Naive thymus-derived CD8-positive, alpha-beta T cell (primary cell): ENCODE measurements at regions not wholly inside any gene's neighbourhood (a gene's known extent, or its start where the extent isn't known, plus 50 kb on each side); places are given as distances from the start of the nearest gene placed in this dataset.
"Not testable (repeated sequence)": the region's sequence is repeated elsewhere in the genome, so short reads cannot be mapped to it uniquely, and the experiment has no call there.

ENCODE experiments used
- ATAC-seq, 2 donors: fragments of 150-1000 bp; cut with Tn5 transposase in 1 of 2; sonication (Bioruptor Pico), chemical (Tn5 transposase) in 1 of 2; 1 replicate in 1 of 2; 2 replicates in 1 of 2; pipeline ENCODE4 v1.10.0; 2021; ENCODE audit warnings: mild to moderate bottlenecking in 2 of 2, moderate library complexity in 2 of 2
- POLR2A ChIA-PET: fragments of 350-600 bp; sonication (Branson Sonifier 250); formaldehyde crosslinking; loops from one replicate; lab custom pipeline; 2021; ENCODE audit warnings: antibody characterized with exemption; lab: Charles Lee
- DNase-seq, 10 donors: peaks; one replicate each; pipeline versions ENCODE4 v3.0.0 to v3.0.0-alpha.2; 2020 to 2022
- H3K27ac Mint-ChIP-seq, 10 donors: one replicate each; pipeline ENCODE4 v1.8.0; 2020 to 2022; ENCODE audit warnings: mild to moderate bottlenecking in 10 of 10, mixed read lengths in 10 of 10, moderate library complexity in 4 of 10, inconsistent platforms in 1 of 10
- H3K27me3 Mint-ChIP-seq, 5 donors: one replicate each; pipeline ENCODE4 v1.8.0; 2021 to 2022; ENCODE audit warnings: mixed read lengths in 5 of 5
- H3K36me3 Mint-ChIP-seq, 3 donors: one replicate each; pipeline ENCODE4 v1.8.0; 2020 to 2022; ENCODE audit warnings: mixed read lengths in 3 of 3, mild to moderate bottlenecking in 2 of 3, inconsistent platforms in 1 of 3
- H3K4me1 Mint-ChIP-seq, 4 donors: one replicate each; pipeline ENCODE4 v1.8.0; 2021 to 2022; ENCODE audit warnings: mixed read lengths in 4 of 4
- H3K4me3 Mint-ChIP-seq, 10 donors: one replicate each; pipeline ENCODE4 v1.8.0; 2020 to 2022; ENCODE audit warnings: mild to moderate bottlenecking in 10 of 10, mixed read lengths in 10 of 10, moderate library complexity in 6 of 10, inconsistent platforms in 1 of 10
- H3K9me3 Mint-ChIP-seq, 9 donors: one replicate each; pipeline ENCODE4 v1.8.0; 2020 to 2022; ENCODE audit warnings: mixed read lengths in 9 of 9, mild to moderate bottlenecking in 3 of 9, inconsistent platforms in 1 of 9, moderate library complexity in 1 of 9

GRCh38 chr2:17160594-17160993 is 357.6 kb downstream of the RAD51AP2 start:
- no peaks in the 10 kb centered on the region for H3K36me3 Mint-ChIP-seq
- H3K4me1 Mint-ChIP-seq, result no peaks in the 10 kb centered on the region
- POLR2A ChIA-PET, result no interaction called here
- peaks cover 0 to 6% (median 0%) of the 10 kb centered on the region in 9 donors for H3K9me3 Mint-ChIP-seq
- no peak overlapping the region for H3K27ac Mint-ChIP-seq
- no peaks in the 10 kb centered on the region for H3K27me3 Mint-ChIP-seq
- H3K4me3 Mint-ChIP-seq, result no peak overlapping the region
- ATAC-seq, result no peak
- DNase-seq, result no peak

GRCh38 chr2:17156086-17156485 is 362.2 kb downstream of the RAD51AP2 start:
- POLR2A ChIA-PET, result no interaction called here
- Mint-ChIP-seq H3K27me3 (no peaks in the 10 kb centered on the region), H3K4me1 (no peaks in the 10 kb centered on the region), H3K36me3 (no peaks in the 10 kb centered on the region), H3K4me3 (no peak overlapping the region), H3K9me3 (peaks cover 0 to 6% (median 0%) of the 10 kb centered on the region in 9 donors), H3K27ac (no peak overlapping the region)
- DNase-seq (no peak), ATAC-seq (no peak)

GRCh38 chr2:17149945-17150344 is 368.3 kb downstream of the RAD51AP2 start:
- no peaks in the 10 kb centered on the region for H3K36me3 Mint-ChIP-seq
- POLR2A ChIA-PET, result no interaction called here
- no peak overlapping the region for H3K27ac Mint-ChIP-seq
- no peak for ATAC-seq
- DNase-seq, result no peak
- no peaks in the 10 kb centered on the region for H3K4me1 Mint-ChIP-seq
- no peaks in the 10 kb centered on the region for H3K27me3 Mint-ChIP-seq
- H3K9me3 Mint-ChIP-seq, result peaks cover 0 to 18% (median 0%) of the 10 kb centered on the region in 9 donors
- no peak overlapping the region for H3K4me3 Mint-ChIP-seq

- no peaks in the 10 kb centered on the region for H3K27me3 Mint-ChIP-seq
- H3K36me3 Mint-ChIP-seq, result no peaks in the 10 kb centered on the region
- peaks cover 0 to 18% (median 0%) of the 10 kb centered on the region in 9 donors for H3K9me3 Mint-ChIP-seq
- no peaks in the 10 kb centered on the region for H3K4me1 Mint-ChIP-seq
- H3K4me3 Mint-ChIP-seq, result no peak overlapping the region
- H3K27ac Mint-ChIP-seq, result no peak overlapping the region
- DNase-seq, result no peak
- no peak for ATAC-seq
- POLR2A ChIA-PET, result no interaction called here
Observed at GRCh38 chr2:17148407-17149145, 369.7 kb downstream of the RAD51AP2 start.

GRCh38 chr2:17146358-17146757 is 371.9 kb downstream of the RAD51AP2 start:
- H3K27ac Mint-ChIP-seq, result no peak overlapping the region
- DNase-seq (no peak), ATAC-seq (no peak)
- peaks cover 0 to 18% (median 0%) of the 10 kb centered on the region in 9 donors for H3K9me3 Mint-ChIP-seq
- no peaks in the 10 kb centered on the region for H3K36me3 Mint-ChIP-seq
- POLR2A ChIA-PET, result no interaction called here
- H3K4me3 Mint-ChIP-seq, result no peak overlapping the region
- H3K4me1 Mint-ChIP-seq, result no peaks in the 10 kb centered on the region
- no peaks in the 10 kb centered on the region for H3K27me3 Mint-ChIP-seq

- POLR2A ChIA-PET, result no interaction called here
- Mint-ChIP-seq H3K4me1 (no peaks in the 10 kb centered on the region), H3K9me3 (peaks cover 0 to 11% (median 0%) of the 10 kb centered on the region in 9 donors), H3K27ac (no peak overlapping the region), H3K4me3 (no peak overlapping the region), H3K36me3 (no peaks in the 10 kb centered on the region), H3K27me3 (peaks cover 0 to 7% (median 0%) of the 10 kb centered on the region in 5 donors)
- DNase-seq (no peak), ATAC-seq (no peak)
Observed at GRCh38 chr2:17136877-17137276, 381.4 kb downstream of the RAD51AP2 start.

- no peak overlapping the region for H3K4me3 Mint-ChIP-seq
- no peaks in the 10 kb centered on the region for H3K36me3 Mint-ChIP-seq
- no peak for ATAC-seq
- no peaks in the 10 kb centered on the region for H3K4me1 Mint-ChIP-seq
- DNase-seq, result no peak
- H3K27ac Mint-ChIP-seq, result no peak overlapping the region
- peaks cover 0 to 7% (median 0%) of the 10 kb centered on the region in 5 donors for H3K27me3 Mint-ChIP-seq
- POLR2A ChIA-PET, result no interaction called here
- peaks cover 0 to 11% (median 0%) of the 10 kb centered on the region in 9 donors for H3K9me3 Mint-ChIP-seq
Observed at GRCh38 chr2:17136231-17136630, 382.0 kb downstream of the RAD51AP2 start.

GRCh38 chr2:17135619-17136018 is 382.6 kb downstream of the RAD51AP2 start:
- ATAC-seq (no peak), DNase-seq (no peak)
- Mint-ChIP-seq H3K4me1 (no peaks in the 10 kb centered on the region), H3K27ac (no peak overlapping the region), H3K9me3 (peaks cover 0 to 11% (median 0%) of the 10 kb centered on the region in 9 donors), H3K27me3 (peaks cover 0 to 7% (median 0%) of the 10 kb centered on the region in 5 donors), H3K36me3 (no peaks in the 10 kb centered on the region), H3K4me3 (no peak overlapping the region)
- POLR2A ChIA-PET, result no interaction called here

- Mint-ChIP-seq H3K36me3 (no peaks in the 10 kb centered on the region), H3K27me3 (peaks cover 0 to 1% (median 0%) of the 10 kb centered on the region in 5 donors), H3K9me3 (peaks cover 0 to 12% (median 0%) of the 10 kb centered on the region in 9 donors), H3K4me3 (no peak overlapping the region), H3K4me1 (no peaks in the 10 kb centered on the region), H3K27ac (no peak overlapping the region)
- no peak for ATAC-seq
- POLR2A ChIA-PET, result no interaction called here
- DNase-seq, result no peak
Observed at GRCh38 chr2:17133052-17133671, 385.1 kb downstream of the RAD51AP2 start.

- POLR2A ChIA-PET, result not testable (repeated sequence)
Observed at GRCh38 chr2:17130627-17131026, 387.6 kb downstream of the RAD51AP2 start.

GRCh38 chr2:17125989-17126620 is 392.1 kb downstream of the RAD51AP2 start:
- H3K4me3 Mint-ChIP-seq, result no peak overlapping the region
- no peaks in the 10 kb centered on the region for H3K4me1 Mint-ChIP-seq
- peaks cover 0 to 5% (median 1%) of the 10 kb centered on the region in 5 donors for H3K27me3 Mint-ChIP-seq
- no peak overlapping the region for H3K27ac Mint-ChIP-seq
- H3K9me3 Mint-ChIP-seq, result peaks cover 0 to 19% (median 2%) of the 10 kb centered on the region in 9 donors
- POLR2A ChIA-PET, result no interaction called here
- no peaks in the 10 kb centered on the region for H3K36me3 Mint-ChIP-seq
- ATAC-seq (no peak), DNase-seq (no peak)

More at GRCh38 chr2:17130627-17131026, 387.6 kb downstream of the RAD51AP2 start:
- not testable (repeated sequence) for H3K4me3 Mint-ChIP-seq, DNase-seq, H3K27ac Mint-ChIP-seq, H3K36me3 Mint-ChIP-seq, H3K27me3 Mint-ChIP-seq, ATAC-seq, H3K4me1 Mint-ChIP-seq
- H3K9me3 Mint-ChIP-seq, result peaks cover 0 to 11% (median 0%) of the 10 kb centered on the region in 9 donors

- Mint-ChIP-seq H3K9me3 (peaks cover 0 to 19% (median 2%) of the 10 kb centered on the region in 9 donors), H3K4me3 (no peak overlapping the region), H3K4me1 (no peaks in the 10 kb centered on the region), H3K27ac (no peak overlapping the region), H3K36me3 (no peaks in the 10 kb centered on the region), H3K27me3 (peaks cover 0 to 5% (median 1%) of the 10 kb centered on the region in 5 donors)
- no peak for ATAC-seq
- POLR2A ChIA-PET, result no interaction called here
- no peak for DNase-seq
Observed at GRCh38 chr2:17124575-17125318, 393.5 kb downstream of the RAD51AP2 start.
